Esophagus mucosa (tissue), 1 donor: ENCODE measurements at regions not wholly inside any gene's neighbourhood (a gene's known extent, or its start where the extent isn't known, plus 50 kb on each side); places are given as distances from the start of the nearest gene placed in this dataset.
A peak's percentile ranks its signal among the peaks of the same experiment; 100 is the strongest.
"Not testable (repeated sequence)": the region's sequence is repeated elsewhere in the genome, so short reads cannot be mapped to it uniquely, and the experiment has no call there.

Experiments
- ATAC-seq: fragments of 200-7000 bp; cut with Tn5 transposase; one replicate; pipeline ENCODE4 v1.9.1; 2020
- donor health status: DM: yes; HTN: yes; CAD: no.

DNA sequence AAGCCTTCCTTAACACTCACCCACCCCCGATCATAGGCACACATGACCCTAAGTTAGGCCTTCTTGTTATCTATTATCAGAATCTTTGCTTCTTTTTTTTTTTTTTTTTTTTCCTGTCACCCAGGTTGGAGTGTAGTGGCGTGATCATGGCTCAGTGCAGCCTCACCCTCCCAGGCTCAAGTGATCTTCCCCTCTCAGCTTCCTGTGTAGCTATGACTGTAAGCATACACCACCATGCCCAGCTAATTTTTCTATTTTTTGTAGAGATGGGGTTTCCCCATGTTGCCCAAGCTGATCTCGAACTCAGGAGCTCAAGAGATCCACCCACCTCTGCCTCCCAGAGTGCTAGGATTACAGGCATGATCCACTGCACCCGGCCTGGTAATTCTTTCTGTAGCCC lies 328.7 kb downstream of the NR4A2 start:
- peak; percentile 41 for ATAC-seq

GRCh38 chr2:156001851-156002250 lies 330.7 kb downstream of the NR4A2 start:
- no peak for ATAC-seq

DNA sequence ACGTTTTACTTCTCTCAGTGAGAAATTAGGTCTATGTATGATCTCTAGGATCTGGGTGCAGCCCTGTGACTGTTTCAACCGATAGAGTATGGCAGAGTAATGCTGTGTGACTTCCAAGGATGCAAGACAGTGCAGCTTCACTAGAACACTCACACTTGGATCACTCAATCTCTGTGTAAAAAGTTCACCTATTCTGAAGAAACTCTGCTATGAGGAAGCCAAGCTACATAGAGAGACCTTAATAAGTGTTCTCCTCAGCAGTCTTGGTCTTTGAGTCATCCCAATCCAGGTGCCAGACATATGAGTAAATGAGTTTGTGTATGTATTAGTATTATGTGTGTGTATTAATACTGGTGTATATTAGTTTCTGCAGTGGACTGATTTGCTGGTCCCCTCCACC lies 335.0 kb downstream of the NR4A2 start:
- peak; percentile 90 for ATAC-seq

DNA sequence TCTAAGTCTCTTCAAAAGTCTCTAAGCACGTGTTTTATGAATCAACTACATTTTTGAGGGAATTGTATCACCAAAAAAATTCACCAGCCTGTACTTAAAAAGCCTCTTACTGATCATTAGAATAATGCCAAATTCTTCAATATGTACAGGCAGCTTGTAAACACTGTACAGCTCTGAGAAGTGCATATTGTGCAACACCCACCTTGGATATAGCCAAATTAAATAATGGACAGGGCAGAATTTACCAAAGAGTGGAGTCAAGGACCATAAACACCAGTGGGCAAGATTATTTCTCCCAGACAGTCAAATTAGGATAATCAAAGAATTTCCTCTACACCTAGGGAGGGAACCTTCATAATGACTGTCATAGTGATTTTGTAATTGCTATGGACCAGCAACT lies 338.2 kb downstream of the NR4A2 start:
- no peak for ATAC-seq

GRCh38 chr2:155983845-155984244 lies 348.7 kb downstream of the NR4A2 start:
- no peak for ATAC-seq

- no peak for ATAC-seq
Measured at GRCh38 chr2:155982135-155982534, 350.4 kb downstream of the NR4A2 start.

DNA sequence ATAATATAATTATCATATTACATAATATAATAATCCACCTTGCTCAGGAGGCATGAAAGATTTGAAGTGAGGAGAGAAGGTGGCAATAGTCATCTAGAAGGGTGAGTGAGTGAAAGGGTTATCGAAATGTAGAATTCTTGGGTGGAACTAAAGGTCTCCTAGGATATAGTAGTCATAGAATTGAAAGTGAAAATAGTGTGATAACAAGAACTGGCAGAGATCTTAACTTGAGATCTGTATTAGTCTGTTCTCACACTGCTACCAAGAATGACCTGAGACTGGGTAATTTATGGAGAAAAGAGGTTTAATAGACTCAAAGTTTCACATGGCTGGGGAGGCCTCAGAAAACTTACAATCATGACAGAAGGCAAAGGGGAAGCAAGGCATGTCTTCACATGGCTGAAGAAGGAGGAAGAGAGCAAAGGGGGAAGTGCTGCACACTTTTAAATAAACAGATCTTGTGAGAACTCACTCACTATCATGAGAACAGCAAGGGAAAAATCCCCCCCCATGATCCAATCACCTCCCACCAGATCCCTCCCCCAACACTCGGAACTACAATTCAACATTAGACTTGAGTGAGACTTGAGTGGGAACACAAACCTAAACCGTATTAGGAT lies 351.5 kb downstream of the NR4A2 start:
- ATAC-seq, result no peak

GRCh38 chr2:155975734-155976133 lies 356.8 kb downstream of the NR4A2 start:
- ATAC-seq, result no peak

GRCh38 chr2:155972916-155973315 lies 359.6 kb downstream of the NR4A2 start:
- ATAC-seq, result no peak

DNA sequence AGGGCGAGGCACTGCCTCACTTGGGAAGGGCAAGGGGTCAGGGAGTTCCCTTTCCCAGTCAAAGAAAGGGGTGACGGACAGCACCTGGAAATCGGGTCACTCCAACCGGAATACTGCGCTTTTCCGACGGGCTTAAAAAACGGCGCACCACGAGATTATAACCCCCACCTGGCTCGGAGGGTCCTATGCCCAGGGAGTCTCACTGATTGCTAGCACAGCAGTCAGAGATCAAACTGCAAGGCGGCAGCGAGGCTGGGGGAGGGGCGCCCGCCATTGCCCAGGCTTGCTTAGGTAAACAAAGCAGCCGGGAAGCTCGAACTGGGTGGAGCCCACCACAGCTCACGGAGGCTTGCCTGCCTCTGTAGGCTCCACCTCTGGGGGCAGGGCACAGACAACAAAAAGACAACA lies 366.5 kb downstream of the NR4A2 start:
- not testable (repeated sequence) for ATAC-seq

GRCh38 chr2:155965415-155966063 lies 367.0 kb downstream of the NR4A2 start:
- ATAC-seq, result no peak

DNA sequence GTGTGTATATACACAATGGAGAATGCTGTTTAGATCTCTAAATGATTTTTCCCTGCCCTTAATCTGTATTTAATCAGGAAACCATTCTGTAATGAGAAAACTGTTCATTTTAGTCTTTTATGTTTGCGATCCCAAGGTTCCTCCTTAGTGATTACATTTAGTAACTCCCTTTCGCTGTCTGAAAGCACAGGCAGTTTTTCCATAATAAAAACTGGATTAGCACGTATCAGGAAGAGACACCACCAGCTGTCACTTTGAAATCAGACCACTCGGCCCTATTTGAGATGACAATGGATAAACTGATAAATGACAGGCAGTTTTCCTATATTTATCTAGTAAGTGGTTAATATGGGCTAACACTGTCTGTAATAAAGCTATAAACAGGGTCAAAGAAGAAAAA lies 370.9 kb downstream of the NR4A2 start:
- no peak for ATAC-seq

DNA sequence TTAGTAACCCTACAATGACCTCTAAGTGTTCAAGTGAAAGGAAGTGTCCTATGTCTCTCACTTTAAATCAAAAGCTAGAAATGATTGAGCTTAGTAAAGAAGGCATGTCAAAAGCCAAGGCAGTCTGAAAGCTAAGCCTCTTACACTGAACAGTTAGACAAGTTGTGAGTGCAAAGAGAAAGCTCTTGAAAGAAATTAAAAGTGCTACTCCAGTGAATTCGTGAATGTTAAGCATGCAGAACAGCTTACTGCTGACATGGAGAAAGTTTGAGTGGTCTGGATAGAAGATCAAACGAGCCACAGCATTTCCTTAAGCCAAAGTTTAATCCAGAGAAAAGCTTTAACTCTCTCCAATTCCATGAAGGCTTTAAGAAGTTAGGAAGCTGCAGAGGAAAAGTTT lies 373.7 kb downstream of the NR4A2 start:
- ATAC-seq, result no peak

DNA sequence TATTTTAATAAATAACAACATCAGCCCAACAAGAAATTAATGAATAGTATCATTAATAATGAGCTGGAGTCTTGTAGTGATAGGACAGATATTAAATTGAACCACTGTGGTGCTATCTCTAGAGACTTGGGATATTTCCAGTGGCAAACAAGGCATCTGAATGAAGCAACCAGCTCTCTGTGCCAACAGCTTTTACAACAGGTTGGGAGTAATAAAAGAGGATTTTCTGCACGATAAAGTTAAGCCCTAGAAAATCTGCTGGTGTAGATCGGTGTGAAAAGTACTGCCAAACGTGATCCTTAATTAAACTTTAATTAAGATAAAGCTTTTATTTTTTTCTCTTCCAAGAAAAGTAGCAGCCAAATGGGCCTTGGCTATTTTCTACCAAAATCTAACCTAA lies 385.5 kb downstream of the NR4A2 start:
- no peak for ATAC-seq

GRCh38 chr2:155944218-155944617 lies 388.3 kb downstream of the NR4A2 start:
- ATAC-seq, result no peak

DNA sequence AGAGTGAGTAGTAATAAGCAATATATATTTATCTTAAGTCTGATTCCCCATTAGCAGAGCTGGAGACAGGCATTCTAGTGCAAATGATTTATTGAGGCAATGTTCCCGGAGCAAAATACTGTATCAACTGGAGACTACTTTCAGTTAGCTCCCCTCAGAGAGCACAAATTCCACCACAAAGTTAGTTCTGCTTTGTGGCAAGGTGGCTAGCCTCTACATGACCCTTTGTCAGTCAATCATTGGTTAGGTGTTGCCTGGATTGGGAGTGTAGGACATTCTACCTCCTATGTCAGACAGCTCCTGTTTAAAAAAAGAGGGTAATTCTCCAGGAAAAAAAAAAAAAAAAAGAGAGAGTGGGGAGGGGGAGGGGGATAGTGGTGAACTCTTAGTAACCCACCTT lies 402.2 kb downstream of the NR4A2 start:
- no peak for ATAC-seq

DNA sequence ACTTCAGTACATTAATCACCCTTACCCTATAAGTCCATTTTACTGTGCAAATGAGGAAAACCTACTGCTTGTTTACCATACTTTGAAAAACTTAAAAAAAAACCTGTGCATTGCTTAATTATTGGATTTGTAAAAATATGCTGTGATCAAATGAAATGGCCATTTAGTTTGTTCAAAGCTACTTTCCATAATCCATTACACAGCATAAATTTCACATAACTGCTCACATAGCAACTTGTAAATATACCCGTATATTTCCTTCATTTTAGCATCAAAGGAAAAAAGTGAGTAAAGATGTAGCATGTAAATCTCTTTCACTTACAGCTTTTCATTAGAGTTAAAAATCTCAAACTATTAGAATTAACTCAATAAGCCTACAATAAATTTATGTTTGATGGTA lies 415.1 kb downstream of the NR4A2 start:
- no peak for ATAC-seq

DNA sequence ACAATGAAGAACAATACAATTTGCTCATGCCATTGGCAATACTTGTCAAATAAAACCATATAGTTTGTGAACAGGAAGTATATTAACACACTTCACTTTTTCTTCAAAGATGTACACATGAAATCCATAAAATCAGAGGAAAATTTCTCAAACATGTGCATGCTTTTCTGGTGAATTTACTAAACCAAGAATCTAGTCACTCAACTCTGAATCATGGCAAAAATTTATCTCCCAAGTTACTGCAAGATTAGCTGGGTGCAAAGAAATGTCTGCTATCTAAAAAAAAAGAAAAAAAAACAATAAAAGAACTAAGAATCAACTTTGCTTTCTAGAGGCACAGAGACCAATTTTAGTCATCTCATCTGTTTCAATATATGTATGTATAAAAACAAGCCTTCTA lies 419.2 kb downstream of the NR4A2 start:
- no peak for ATAC-seq

DNA sequence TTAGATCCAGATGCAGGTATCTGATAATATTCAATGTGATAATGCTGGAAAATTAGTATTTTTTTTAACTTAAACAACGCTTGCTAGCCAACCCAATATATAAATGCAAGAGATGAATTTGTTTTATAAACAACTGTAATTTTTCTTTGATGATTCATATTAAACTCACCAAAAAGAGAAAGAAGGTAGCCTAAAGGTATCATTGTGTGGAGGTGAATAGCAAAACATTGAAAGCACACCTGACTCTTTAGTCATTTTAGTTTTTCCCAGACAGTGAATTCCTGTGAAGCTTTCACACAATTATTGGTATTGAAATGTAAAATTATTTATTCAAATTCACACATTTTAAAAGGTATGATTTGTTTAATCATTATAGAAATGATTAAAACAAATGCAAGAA lies 424.0 kb downstream of the NR4A2 start:
- ATAC-seq, result no peak

GRCh38 chr2:155907211-155907610 lies 425.3 kb downstream of the NR4A2 start:
- no peak for ATAC-seq

DNA sequence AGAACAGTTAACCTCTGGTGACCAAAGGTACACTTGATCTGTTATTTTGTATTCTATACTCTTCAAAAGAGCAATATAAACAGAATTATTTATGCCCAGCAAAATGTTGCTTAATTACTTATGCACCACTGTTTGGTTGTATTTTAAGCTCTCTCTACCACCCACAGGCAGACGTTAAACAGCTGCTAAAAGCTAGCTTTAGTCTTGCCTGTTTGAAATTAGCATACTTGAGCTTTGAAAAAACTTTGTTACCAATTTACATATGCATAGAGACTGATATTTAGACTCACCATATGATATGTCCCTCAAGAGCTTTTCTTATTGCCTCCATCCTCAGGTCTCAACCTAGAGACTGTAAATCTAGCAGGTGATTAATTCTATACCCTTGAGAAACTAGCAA lies 426.9 kb downstream of the NR4A2 start:
- no peak for ATAC-seq

- ATAC-seq, result no peak
Measured at GRCh38 chr2:155904720-155905119, 427.8 kb downstream of the NR4A2 start.

- no peak for ATAC-seq
Measured at GRCh38 chr2:155902635-155903034, 429.9 kb downstream of the NR4A2 start.

DNA sequence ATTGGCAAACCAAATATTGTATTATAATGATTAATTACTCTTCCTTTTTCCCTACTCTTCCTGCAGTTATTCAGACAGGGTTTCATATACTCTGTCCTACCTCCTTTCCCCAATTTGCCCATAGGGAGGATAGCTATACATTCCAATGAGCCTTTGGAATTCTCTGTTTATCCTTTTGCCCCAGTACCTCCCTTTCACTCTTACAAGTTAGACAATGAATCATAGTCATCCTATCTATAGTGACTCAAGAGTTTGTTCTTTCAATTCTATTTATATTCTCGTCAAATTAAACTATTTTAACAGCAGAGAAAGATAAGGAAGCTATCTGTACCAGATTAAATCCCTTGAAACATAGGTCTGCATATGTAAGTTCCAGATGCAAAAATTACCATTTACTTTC lies 437.5 kb downstream of the NR4A2 start:
- no peak for ATAC-seq

DNA sequence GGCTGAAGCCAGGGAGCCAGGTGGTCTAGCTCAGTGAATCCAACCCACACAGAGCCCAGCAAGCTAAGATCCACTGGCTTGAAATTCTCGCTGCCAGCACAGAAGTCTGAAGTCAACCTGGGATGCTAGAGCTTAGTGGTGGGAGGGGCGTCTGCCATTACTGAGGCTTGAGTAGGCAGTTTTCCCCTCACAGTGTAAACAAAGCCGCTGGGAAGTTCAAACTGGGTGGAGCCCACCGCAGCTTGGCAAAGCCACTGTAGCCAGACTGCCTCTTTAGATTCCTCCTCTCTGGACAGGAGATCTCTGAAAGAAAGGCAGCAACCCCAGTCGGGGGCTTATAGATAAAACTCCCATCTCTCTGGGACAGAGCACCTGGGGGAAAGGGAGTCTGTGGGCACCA lies 452.1 kb downstream of the NR4A2 start:
- ATAC-seq, result not testable (repeated sequence)
